A172 (cell line): ENCODE measurements at regions not wholly inside any gene's neighbourhood (a gene's known extent, or its start where the extent isn't known, plus 50 kb on each side); places are given as distances from the start of the nearest gene placed in this dataset.
"Not testable (repeated sequence)": the region's sequence is repeated elsewhere in the genome, so short reads cannot be mapped to it uniquely, and the experiment has no call there.

ENCODE experiments used
- DNase-seq: peaks from one replicate; pipeline ENCODE4 v3.0.0-alpha.2; 2015; ENCODE audit warnings: low spot score

DNA sequence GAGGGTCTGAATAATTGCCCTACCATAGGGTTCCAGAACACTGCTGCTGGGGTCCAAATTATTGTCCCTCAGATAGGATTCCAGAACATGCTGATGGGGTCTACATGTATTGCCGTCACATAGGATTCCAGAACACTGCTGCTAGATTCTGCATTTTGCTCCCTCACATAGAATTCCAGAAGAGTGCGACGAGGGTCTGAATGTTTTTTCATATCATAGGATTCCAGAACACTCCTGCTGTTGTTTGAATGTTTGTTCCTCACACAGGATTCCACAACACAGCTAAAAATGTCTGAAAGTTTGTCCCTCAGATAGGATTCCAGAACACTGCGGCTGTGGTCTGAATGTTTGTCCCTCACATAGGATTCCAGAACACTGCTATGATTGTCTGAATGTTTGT is 198.1 kb downstream of the FOXD4L6 start:
- not testable (repeated sequence) for DNase-seq

DNA sequence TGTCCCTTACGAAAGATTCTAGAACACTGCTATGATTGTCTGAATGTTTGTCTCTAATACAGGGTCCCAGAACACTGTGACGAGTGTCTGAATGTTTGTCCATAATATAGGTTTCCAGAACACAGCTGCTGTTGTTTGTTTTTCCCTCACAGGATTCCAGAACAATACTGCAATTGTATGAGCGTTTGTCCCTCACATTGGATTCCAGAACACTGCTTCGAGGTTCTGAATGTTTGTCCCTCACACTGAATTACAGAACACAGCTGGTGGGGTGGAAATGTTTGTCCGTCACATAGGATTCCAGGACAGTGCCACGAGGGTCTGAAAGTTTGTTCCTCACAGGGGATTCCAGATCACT is 199.0 kb downstream of the FOXD4L6 start:
- not testable (repeated sequence) for DNase-seq

GRCh38 chr9:40928803-40929487 is 199.5 kb downstream of the FOXD4L6 start:
- no peak for DNase-seq

- no peak for DNase-seq
These were observed 200.4 kb downstream of the FOXD4L6 start for GRCh38 chr9:40927851-40928802.

GRCh38 chr9:40927260-40927631 is 201.2 kb downstream of the FOXD4L6 start:
- no peak for DNase-seq

GRCh38 chr9:40926404-40927259 is 201.8 kb downstream of the FOXD4L6 start:
- DNase-seq, result no peak

DNA sequence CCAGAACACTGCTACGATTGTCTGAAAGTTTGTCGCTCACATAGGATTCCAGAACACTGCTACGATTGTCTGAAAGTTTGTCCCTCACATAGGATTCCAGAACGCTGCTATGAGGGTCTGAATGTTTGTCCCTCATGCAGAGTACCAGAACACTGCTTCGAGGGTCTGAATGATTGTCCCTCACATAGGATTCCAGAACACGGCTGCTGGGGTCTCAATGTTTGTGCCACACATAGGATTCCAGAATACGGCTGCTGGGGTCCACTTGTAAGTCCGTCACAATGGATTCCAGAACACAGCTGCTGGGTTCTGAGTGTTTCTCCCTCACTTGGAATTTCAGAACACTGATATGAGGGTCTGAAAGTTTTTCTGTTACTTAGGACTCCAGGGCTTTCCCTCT is 203.3 kb downstream of the FOXD4L6 start:
- no peak for DNase-seq

DNA sequence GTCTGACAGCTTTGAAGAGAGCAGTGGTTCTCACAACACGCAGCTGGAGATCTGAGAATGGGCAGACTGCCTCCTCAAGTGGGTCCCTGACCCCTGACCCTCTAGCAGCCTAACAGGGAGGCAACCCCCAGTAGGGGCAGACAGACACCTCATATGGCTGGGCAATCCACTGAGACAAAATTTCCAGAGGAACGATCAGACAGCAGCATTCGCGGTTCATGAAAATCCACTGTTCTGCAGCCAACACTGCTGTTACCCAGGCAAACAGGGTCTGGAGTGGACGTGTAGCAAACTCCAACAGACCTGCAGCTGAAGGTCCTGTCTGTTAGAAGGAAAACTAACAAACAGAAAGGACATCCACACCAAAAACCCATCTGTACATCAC is 212.1 kb downstream of the FOXD4L6 start:
- not testable (repeated sequence) for DNase-seq

DNA sequence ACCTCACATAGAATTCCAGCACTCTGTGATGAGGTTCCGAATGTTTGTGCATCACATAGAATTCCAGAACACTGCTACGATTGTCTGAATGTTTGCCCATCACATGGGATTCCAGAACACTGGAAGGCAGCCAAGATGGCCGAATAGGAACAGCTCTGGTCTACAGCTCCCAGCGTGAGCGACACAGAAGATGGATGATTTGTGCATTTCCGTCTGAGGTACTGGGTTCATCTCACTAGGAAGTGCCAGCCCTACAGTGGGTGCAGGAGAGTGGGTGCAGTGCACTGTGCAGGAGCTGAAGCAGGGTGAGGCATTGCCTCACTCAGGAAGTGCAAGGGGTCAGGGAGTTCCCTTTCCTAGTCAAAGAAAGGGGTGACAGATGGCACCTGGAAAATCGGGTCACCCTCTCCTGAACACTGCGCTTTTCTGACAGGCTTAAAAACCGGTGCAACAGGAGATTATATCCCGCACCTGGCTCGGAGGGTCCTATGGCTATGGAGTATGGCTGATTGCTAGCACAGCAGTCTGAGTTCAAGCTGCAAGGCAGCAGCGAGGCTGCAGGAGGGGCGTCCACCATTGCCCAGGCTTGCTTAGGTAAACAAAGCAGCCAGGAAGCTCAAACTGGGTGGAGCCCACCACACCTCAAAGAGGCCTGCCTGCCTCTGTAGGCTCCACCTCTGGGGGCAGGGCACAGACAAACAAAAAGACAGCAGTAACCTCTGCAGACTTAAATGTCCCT is 212.7 kb downstream of the FOXD4L6 start:
- not testable (repeated sequence) for DNase-seq

- DNase-seq, result no peak
These were observed 213.5 kb downstream of the FOXD4L6 start for GRCh38 chr9:40914772-40915659.

- DNase-seq, result no peak
These were observed 214.4 kb downstream of the FOXD4L6 start for GRCh38 chr9:40913928-40914673.

GRCh38 chr9:40913096-40913719 is 215.3 kb downstream of the FOXD4L6 start:
- no peak for DNase-seq

DNA sequence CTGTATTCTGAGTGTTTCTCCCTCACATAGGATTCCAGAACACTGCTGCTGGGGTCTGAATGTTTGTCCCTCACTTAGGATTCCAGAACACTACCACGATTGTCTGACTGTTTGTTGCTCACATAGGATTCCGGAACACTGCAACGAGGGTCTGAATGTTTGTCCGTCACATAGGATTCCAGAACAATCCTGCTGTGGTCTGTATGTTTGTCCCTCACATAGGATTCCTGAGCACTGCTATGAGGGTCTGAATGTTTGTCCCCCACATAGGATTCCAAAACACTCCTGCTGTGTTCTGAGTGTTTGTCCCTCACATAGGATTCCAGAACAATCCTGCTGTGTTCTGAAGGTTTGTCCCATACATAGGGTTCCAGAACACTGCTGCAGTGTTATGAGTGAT is 215.8 kb downstream of the FOXD4L6 start:
- not testable (repeated sequence) for DNase-seq

GRCh38 chr9:40911647-40912046 is 216.8 kb downstream of the FOXD4L6 start:
- DNase-seq, result no peak

DNA sequence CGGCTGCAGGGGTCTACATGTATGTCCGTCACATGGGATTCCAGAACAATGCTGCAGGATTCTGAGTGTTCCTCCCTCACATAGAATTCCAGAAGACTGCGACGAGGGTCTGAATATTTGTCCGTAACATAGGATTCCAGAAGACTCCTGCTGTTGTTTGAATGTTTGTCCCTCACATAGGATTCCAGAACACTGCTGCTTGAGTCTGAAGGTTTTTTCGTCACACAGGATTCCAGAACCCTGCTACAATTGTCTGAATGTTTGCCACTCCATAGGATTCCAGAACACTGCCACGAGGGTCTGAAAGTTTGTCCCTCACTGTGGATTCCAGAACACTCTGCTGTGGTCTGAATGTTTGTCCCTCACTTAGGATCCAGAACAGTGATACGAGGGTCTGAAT is 217.5 kb downstream of the FOXD4L6 start:
- DNase-seq, result not testable (repeated sequence)

DNA sequence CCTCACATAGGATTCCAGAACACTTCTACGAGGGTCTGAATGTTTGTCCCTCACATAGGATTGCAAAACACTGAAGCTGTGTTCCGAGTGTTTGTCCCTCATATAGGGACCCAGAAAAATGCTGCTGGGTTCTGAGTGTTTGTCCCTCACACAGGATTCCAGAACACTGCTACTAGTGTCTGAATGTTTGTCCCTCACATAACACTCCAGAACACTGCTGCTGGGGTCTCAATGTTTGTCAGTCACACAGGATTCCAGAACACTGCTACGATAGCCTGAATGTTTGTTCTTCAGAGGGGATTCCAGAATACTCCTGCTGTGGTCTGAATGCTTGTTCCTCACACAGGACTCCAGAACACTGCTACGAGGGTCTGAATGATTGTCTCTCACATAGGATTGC is 218.7 kb downstream of the FOXD4L6 start:
- no peak for DNase-seq

DNA sequence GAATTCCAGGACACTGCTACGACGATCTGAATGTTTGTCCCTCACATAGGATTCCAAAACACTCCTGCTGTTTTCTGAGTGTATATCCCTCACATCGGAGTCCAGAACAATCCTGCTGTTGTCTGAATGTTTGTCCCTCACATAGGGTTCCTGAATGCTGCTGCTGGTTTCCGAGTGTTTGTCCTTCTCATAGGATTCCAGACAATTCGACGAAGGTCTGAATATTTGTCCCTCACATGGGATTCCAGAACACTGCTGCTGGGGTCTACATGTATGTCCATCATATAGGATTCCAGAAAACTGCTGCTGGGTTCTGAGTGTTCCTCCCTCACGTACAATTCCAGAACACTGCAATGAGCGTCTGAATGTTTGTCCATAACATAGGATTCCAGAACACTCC is 219.4 kb downstream of the FOXD4L6 start:
- DNase-seq, result not testable (repeated sequence)

DNA sequence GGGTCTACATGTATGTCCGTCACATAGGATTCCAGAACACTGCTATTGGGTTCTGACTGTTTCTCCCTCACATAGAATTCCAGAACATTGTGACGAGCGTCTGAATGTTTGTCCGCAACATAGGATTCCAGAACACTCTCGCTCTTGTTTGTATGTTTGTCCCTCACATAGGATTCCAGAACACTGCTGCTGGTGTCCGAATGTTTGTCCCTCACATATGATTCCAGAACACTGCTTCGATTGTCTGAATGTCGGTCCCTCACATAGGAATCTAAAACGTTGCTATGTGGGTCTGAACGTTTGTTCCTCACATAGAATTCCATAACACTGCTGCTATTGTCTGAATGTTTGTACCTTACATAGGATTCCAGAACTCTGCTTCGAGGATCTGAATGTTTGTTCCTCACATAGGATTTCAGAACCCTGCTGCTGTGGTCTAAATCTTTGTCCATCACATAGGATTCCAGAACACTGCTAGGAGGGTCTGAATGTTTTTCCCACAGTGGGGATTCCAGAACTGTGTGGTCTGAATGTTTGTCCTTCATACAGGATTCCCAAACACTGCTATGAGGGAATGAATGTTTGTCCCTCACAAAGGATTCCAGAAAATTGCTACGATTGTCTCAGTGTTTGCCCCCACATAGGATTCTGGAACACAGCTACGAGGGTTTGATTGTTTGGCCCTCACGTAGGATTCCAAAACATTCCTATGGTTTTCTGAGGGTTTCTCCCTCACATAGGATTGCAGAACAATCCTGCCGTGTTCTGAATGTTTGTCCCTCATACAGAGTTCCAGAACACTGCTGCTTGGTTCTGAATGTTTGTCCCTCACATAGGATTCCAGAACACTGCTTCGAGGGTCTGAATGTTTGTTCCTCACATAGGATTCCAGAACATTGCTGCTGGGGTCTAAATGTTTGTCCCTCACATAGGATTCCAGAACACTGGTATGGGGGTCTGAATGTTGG is 220.5 kb downstream of the FOXD4L6 start:
- no peak for DNase-seq
